Activated effector memory CD4-positive, alpha-beta T cell treated with anti-CD3 and anti-CD28 coated beads, Interleukin-2, amount 50 U/mL, for 16 hours (primary cell): ENCODE measurements at regions not wholly inside any gene's neighbourhood (a gene's known extent, or its start where the extent isn't known, plus 50 kb on each side); places are given as distances from the start of the nearest gene placed in this dataset.
"Not testable (repeated sequence)": the region's sequence is repeated elsewhere in the genome, so short reads cannot be mapped to it uniquely, and the experiment has no call there.

Source experiments
- DNase-seq: peaks from one replicate; pipeline ENCODE4 v3.0.0-alpha.2; 2020

GRCh38 chr18:4753151-4753550 is 298.0 kb upstream of the DLGAP1 start:
- DNase-seq: not testable (repeated sequence)

GRCh38 chr18:4751523-4751922 is 296.4 kb upstream of the DLGAP1 start:
- DNase-seq: no peak

GRCh38 chr18:4750393-4751346 is 295.6 kb upstream of the DLGAP1 start:
- no peak for DNase-seq

GRCh38 chr18:4748975-4749374 is 293.9 kb upstream of the DLGAP1 start:
- DNase-seq: no peak

- DNase-seq: no peak
Measured at GRCh38 chr18:4734903-4735302, 279.8 kb upstream of the DLGAP1 start.

- no peak for DNase-seq
Measured at GRCh38 chr18:4734021-4734420, 278.9 kb upstream of the DLGAP1 start.

- DNase-seq: no peak
Measured at GRCh38 chr18:4721545-4721944, 266.4 kb upstream of the DLGAP1 start.

- no peak for DNase-seq
Measured at GRCh38 chr18:4720518-4720917, 265.4 kb upstream of the DLGAP1 start.

- DNase-seq: no peak
Measured at GRCh38 chr18:4705894-4706293, 250.8 kb upstream of the DLGAP1 start.

GRCh38 chr18:4704781-4705180 is 249.7 kb upstream of the DLGAP1 start:
- DNase-seq: no peak

- DNase-seq: no peak
Measured at GRCh38 chr18:4691836-4692235, 236.7 kb upstream of the DLGAP1 start.

- DNase-seq: not testable (repeated sequence)
Measured at GRCh38 chr18:4678685-4679084, 223.6 kb upstream of the DLGAP1 start.

GRCh38 chr18:4677006-4677405 is 221.9 kb upstream of the DLGAP1 start:
- DNase-seq: no peak

- DNase-seq: no peak
Measured at GRCh38 chr18:4672162-4672561, 217.1 kb upstream of the DLGAP1 start.

- DNase-seq: no peak
Measured at GRCh38 chr18:4658804-4659203, 203.7 kb upstream of the DLGAP1 start.

GRCh38 chr18:4653418-4653817 is 198.3 kb upstream of the DLGAP1 start:
- no peak for DNase-seq

GRCh38 chr18:4641771-4642368 is 186.8 kb upstream of the DLGAP1 start:
- DNase-seq: no peak

GRCh38 chr18:4640349-4641012 is 185.4 kb upstream of the DLGAP1 start:
- no peak for DNase-seq

GRCh38 chr18:4639628-4640310 is 184.7 kb upstream of the DLGAP1 start:
- DNase-seq: no peak

GRCh38 chr18:4638680-4639079 is 183.6 kb upstream of the DLGAP1 start:
- DNase-seq: no peak

GRCh38 chr18:4637876-4638275 is 182.8 kb upstream of the DLGAP1 start:
- DNase-seq: no peak

GRCh38 chr18:4636967-4637366 is 181.9 kb upstream of the DLGAP1 start:
- no peak for DNase-seq

GRCh38 chr18:4631239-4631638 is 176.1 kb upstream of the DLGAP1 start:
- DNase-seq: no peak
